BJ (cell line): ENCODE measurements at regions not wholly inside any gene's neighbourhood (a gene's known extent, or its start where the extent isn't known, plus 50 kb on each side); places are given as distances from the start of the nearest gene placed in this dataset.

Source experiments
- CTCF ChIA-PET: fragments of 350-600 bp; formaldehyde crosslinking; extraction: SDS; loops from one replicate; lab custom pipeline; 2021; ENCODE audit warnings: antibody characterized with exemption, inconsistent platforms; lab: Yijun Ruan, JAX
- POLR2A ChIA-PET: fragments of 300-600 bp; sonication (Branson Sonifier 250); formaldehyde crosslinking; extraction: SDS; loops from one replicate; lab custom pipeline; 2021; ENCODE audit warnings: antibody characterized with exemption; lab: Charles Lee
- DNase-seq: peaks from one replicate; pipeline ENCODE4 v3.0.0-alpha.2; 2011; ENCODE audit warnings: low read depth
- H3K27me3 ChIP-seq: 2 replicates; pipeline ENCODE4 v1.6.0; 2011; ENCODE audit warnings: low read length; ENCODE audit not compliant: control insufficient read depth, insufficient read depth
- H3K36me3 ChIP-seq: 2 replicates; pipeline ENCODE4 v1.5.1; 2011; ENCODE audit warnings: low read length; ENCODE audit not compliant: control insufficient read depth, insufficient read depth
- H3K4me3 ChIP-seq: 2 replicates; pipeline ENCODE4 v1.5.1; 2011; ENCODE audit warnings: low read depth, mild to moderate bottlenecking, control low read depth, low read length
- TF ChIP-seq, protein P1 (sequence below): IDR thresholded peaks from 2 replicates; pipeline ENCODE4 v1.5.1; 2011; ENCODE audit warnings: low read depth, mild to moderate bottlenecking, control low read depth, inconsistent platforms, low read length, moderate library complexity; ENCODE audit not compliant: insufficient read depth

GRCh38 chr21:26784974-26785373, 60.2 kb downstream of the ADAMTS1 start:
- TF ChIP-seq, protein P1, sequence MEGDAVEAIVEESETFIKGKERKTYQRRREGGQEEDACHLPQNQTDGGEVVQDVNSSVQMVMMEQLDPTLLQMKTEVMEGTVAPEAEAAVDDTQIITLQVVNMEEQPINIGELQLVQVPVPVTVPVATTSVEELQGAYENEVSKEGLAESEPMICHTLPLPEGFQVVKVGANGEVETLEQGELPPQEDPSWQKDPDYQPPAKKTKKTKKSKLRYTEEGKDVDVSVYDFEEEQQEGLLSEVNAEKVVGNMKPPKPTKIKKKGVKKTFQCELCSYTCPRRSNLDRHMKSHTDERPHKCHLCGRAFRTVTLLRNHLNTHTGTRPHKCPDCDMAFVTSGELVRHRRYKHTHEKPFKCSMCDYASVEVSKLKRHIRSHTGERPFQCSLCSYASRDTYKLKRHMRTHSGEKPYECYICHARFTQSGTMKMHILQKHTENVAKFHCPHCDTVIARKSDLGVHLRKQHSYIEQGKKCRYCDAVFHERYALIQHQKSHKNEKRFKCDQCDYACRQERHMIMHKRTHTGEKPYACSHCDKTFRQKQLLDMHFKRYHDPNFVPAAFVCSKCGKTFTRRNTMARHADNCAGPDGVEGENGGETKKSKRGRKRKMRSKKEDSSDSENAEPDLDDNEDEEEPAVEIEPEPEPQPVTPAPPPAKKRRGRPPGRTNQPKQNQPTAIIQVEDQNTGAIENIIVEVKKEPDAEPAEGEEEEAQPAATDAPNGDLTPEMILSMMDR = no peak
- no peak for DNase-seq
- ChIA-PET CTCF (interaction anchor here (0.6 kb wide), 1 partner anchor 9 kb away, joined by 3 read pairs; no protein-coding TSS in a partner anchor), POLR2A (no interaction called here)
- no peaks in the 10 kb centered on the region for H3K27me3 ChIP-seq
- H3K36me3 ChIP-seq = no peaks in the 10 kb centered on the region
- no peak overlapping the region for H3K4me3 ChIP-seq

DNA sequence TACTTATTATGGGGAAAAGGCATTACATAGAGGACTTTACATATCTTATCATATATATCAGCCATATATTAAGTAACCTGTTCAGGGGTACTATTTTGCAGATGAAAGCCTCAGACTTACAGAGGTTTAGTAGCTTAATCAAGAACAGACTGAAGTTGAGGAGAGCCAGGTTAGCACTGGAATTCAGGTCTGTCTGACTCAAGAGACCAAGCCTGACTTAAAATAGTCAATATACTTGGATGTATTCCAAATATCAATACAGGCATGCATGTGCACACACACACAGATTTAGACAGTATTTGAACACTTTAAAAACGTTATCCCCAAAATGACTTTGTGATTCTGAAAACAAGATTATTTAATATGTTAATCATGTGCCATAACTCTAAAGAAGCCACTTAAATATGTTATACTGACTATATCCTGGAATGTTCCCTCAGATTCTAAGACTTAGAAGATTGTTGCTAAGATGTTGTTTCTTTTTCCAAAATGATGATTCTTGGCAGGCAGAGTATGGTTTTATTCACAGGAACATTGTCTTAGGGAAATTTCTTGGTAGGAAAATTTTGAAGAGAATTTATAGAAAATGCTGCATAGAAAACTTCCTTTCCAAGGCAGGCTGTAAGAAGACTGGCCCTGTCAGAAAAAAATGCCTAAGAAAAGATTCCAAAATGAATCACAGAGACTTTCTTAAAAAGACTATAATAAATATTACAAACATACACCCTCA, 61.6 kb downstream of the ADAMTS1 start:
- DNase-seq = no peak
- Histone ChIP-seq H3K4me3 (no peak overlapping the region), H3K27me3 (no peaks in the 10 kb centered on the region), H3K36me3 (no peaks in the 10 kb centered on the region)
- POLR2A ChIA-PET = no interaction called here
- CTCF ChIA-PET = interaction anchor here (0.6 to 1.4 kb wide), 3 partner anchors 22 to 160 kb away, joined by 4 read pairs; no protein-coding TSS in a partner anchor
- TF ChIP-seq, protein P1 = no peak

DNA sequence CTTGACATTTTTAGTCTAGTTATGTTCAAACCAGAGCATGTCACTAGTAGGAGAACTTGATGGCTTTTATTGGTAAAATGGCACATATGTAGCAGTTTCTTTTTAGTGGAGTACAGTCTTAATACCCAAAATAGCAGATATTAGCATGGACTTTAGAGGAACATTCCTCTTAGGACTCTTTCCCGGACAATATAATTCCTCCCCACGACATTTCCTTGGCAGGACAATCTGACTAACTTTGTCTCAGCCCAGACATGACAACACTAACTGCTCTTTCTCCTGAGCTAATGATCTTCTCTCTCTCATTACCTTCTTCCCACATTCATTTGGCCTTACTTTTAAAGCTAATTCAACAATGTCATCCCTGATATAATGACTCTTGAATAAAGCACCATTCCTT, 62.5 kb downstream of the ADAMTS1 start:
- Histone ChIP-seq H3K4me3 (no peak overlapping the region), H3K27me3 (no peaks in the 10 kb centered on the region), H3K36me3 (no peaks in the 10 kb centered on the region)
- ChIA-PET POLR2A (no interaction called here), CTCF (interaction anchor here (1.4 kb wide), 1 partner anchor 50 kb away, joined by 4 read pairs; no protein-coding TSS in a partner anchor)
- no peak for DNase-seq
- TF ChIP-seq, protein P1 = no peak

DNA sequence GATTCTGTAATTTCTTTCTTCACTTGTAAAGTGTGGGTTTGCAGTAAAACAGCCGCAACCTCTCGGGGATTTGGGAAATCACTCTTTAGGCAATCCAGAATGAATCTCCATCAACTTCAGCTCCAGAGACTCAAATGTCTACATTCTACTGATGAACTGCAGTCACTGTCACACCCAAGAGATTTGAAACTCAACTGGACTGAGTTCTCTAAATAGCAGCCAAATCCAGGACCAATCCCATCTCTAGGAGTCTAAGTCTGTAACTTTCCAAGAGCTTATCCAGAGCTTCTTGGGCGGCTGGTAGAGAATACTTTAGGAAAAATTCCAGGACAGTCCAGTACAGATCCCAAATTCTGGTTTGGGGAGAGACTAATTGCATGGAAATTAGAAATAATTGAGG, 62.9 kb downstream of the ADAMTS1 start:
- TF ChIP-seq, protein P1 = no peak
- Histone ChIP-seq H3K4me3 (no peak overlapping the region), H3K36me3 (no peaks in the 10 kb centered on the region), H3K27me3 (no peaks in the 10 kb centered on the region)
- ChIA-PET CTCF (interaction anchor here (0.6 to 1.4 kb wide), 2 partner anchors 13 to 49 kb away, joined by 3 to 4 read pairs; no protein-coding TSS in a partner anchor), POLR2A (no interaction called here)
- DNase-seq = no peak

- no peak overlapping the region for H3K4me3 ChIP-seq
- ChIA-PET CTCF (interaction anchor here (0.9 kb wide), 1 partner anchor 47 kb away, joined by 3 read pairs; no protein-coding TSS in a partner anchor), POLR2A (no interaction called here)
- TF ChIP-seq, protein P1 = no peak
- no peak for DNase-seq
- no peaks in the 10 kb centered on the region for H3K36me3 ChIP-seq
- no peaks in the 10 kb centered on the region for H3K27me3 ChIP-seq
These were observed 63.9 kb downstream of the ADAMTS1 start for GRCh38 chr21:26781331-26781730.
